ENCODE measurements at regions not wholly inside any gene's neighbourhood (a gene's known extent, or its start where the extent isn't known, plus 50 kb on each side); places are given as distances from the start of the nearest gene placed in this dataset.

DNA sequence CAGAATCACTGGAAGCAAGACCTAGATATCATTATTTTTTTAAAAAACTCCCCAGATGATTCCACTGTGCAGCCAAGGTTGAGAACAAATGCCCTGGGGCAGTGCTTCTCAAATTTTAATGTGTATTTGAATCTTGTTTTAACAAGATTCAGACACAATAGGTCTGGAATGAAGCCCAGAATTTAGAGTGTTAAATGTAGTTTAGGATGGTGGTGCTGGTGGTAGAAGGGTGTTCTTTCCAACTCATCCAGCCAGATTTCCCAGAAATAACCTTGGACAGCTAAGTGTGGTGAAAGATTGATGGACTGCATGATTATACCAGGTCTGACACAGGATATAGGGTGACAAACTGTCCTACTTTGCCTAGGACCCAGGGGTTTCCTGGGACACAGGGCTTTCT is 120.1 kb upstream of the MED14 start:
- TF ChIP-seq POLR2A (IDR thresholded peaks at IDR 0.05; ENCODE audit: low read depth, low read length) (no peak), POLR2AphosphoS5 (IDR thresholded peaks at IDR 0.05; ENCODE audit: low read depth, low read length) (no peak), TAF1 (IDR thresholded peaks at IDR 0.05; ENCODE audit: borderline replicate concordance, low read depth, low read length) (no peak)

Measured in GM12892 (cell line).